IMR-90 (cell line): ENCODE measurements at regions not wholly inside any gene's neighbourhood (a gene's known extent, or its start where the extent isn't known, plus 50 kb on each side); places are given as distances from the start of the nearest gene placed in this dataset.

Experiments
- ATAC-seq: fragments of 200-7000 bp; cut with Tn5 transposase; 2 replicates; pipeline ENCODE4 v1.9.1; 2020; ENCODE audit warnings: low read depth, mild to moderate bottlenecking, moderate library complexity
- BruUV-seq: library from RNA; stranded (reverse); fragments of 400-500 nt; replicated peaks from 2 replicates; lab custom pipeline; 2021; lab: Mats Ljungman, UMichigan
- CTCF ChIA-PET: fragments of 300-600 bp; formaldehyde crosslinking; extraction: SDS; loops from one replicate; lab custom pipeline; 2021; ENCODE audit warnings: antibody characterized with exemption; lab: Yijun Ruan, JAX
- POLR2A ChIA-PET: fragments of 300-600 bp; sonication (Branson Sonifier 250); formaldehyde crosslinking; loops from one replicate; lab custom pipeline; 2022; ENCODE audit warnings: antibody characterized with exemption; ENCODE audit not compliant: unreplicated experiment; lab: Charles Lee
- DNase-seq: peaks from one replicate; pipeline ENCODE4 v3.0.0; 2013
- H2AFZ ChIP-seq: replicated peaks from 2 replicates; pipeline ENCODE3; 2013; ENCODE audit warnings: low read length, mild to moderate bottlenecking; ENCODE audit not compliant: poor library complexity
- H2AK5ac ChIP-seq: 2 replicates; pipeline ENCODE4 v1.6.1; 2013; ENCODE audit warnings: low read depth, low read length, inconsistent platforms
- H2AK9ac ChIP-seq: replicated peaks from 2 replicates; pipeline ENCODE3; 2013; ENCODE audit warnings: mild to moderate bottlenecking, low read depth, low read length, moderate library complexity; ENCODE audit not compliant: poor library complexity
- H2BK120ac ChIP-seq: 2 replicates; pipeline ENCODE4 v1.6.1; 2013; ENCODE audit warnings: low read depth, low read length, inconsistent platforms
- H2BK15ac ChIP-seq: 3 replicates; pipeline ENCODE4 v1.6.1; 2013; ENCODE audit warnings: low read depth, low read length, inconsistent platforms
- H2BK20ac ChIP-seq: 2 replicates; pipeline ENCODE4 v1.6.1; 2013; ENCODE audit warnings: low read depth, mild to moderate bottlenecking, inconsistent platforms, low read length, moderate library complexity
- H2BK5ac ChIP-seq: 2 replicates; pipeline ENCODE4 v1.6.1; 2013; ENCODE audit warnings: mild to moderate bottlenecking, low read depth, low read length, inconsistent platforms; ENCODE audit not compliant: poor library complexity, severe bottlenecking
- H3K14ac ChIP-seq: replicated peaks from 2 replicates; pipeline ENCODE4 v1.6.1; 2013; ENCODE audit warnings: low read depth, low read length, inconsistent platforms
- H3K18ac ChIP-seq: 2 replicates; pipeline ENCODE4 v1.6.1; 2013; ENCODE audit warnings: low read depth, low read length, control low read depth
- H3K23ac ChIP-seq: 2 replicates; pipeline ENCODE4 v1.6.1; 2013; ENCODE audit warnings: low read depth, low read length, inconsistent platforms
- H3K27ac ChIP-seq: 2 replicates; pipeline ENCODE4 v1.5.1; 2013; ENCODE audit warnings: mild to moderate bottlenecking, control low read depth, low read length; ENCODE audit not compliant: insufficient read depth
- H3K27me3 ChIP-seq: 2 replicates; pipeline ENCODE4 v1.6.1; 2013; ENCODE audit warnings: low read length; ENCODE audit not compliant: control insufficient read depth, insufficient read depth
- H3K36me3 ChIP-seq: 2 replicates; pipeline ENCODE4 v1.6.1; 2013; ENCODE audit warnings: low read length, mixed read lengths; ENCODE audit not compliant: control insufficient read depth, insufficient read depth
- H3K4ac ChIP-seq: 2 replicates; pipeline ENCODE4 v1.6.1; 2013; ENCODE audit warnings: low read depth, low read length, inconsistent platforms
- H3K4me1 ChIP-seq: 2 replicates; pipeline ENCODE4 v1.6.1; 2013; ENCODE audit warnings: low read length, mixed read lengths; ENCODE audit not compliant: control insufficient read depth, insufficient read depth
- H3K4me2 ChIP-seq: 2 replicates; pipeline ENCODE4 v1.6.1; 2013; ENCODE audit warnings: low read depth, mild to moderate bottlenecking, control low read depth, low read length, moderate library complexity
- H3K4me3 ChIP-seq: 2 replicates; pipeline ENCODE4 v1.5.1; 2013; ENCODE audit warnings: low read depth, mild to moderate bottlenecking, control low read depth, low read length, moderate library complexity; ENCODE audit not compliant: insufficient read depth
- H3K56ac ChIP-seq: 2 replicates; pipeline ENCODE4 v1.6.1; 2013; ENCODE audit warnings: low read length, inconsistent platforms; ENCODE audit not compliant: insufficient read depth; ENCODE audit errors: extremely low read depth
- H3K79me1 ChIP-seq, 2 experiments: 2 replicates each; pipeline ENCODE4 v1.6.1; 2013; ENCODE audit warnings: low read length in 2 of 2, inconsistent platforms in 1 of 2, low read depth in 1 of 2
- H3K9ac ChIP-seq: 2 replicates; pipeline ENCODE4 v1.6.1; 2013; ENCODE audit warnings: low read depth, low read length, control low read depth
- H3K9me1 ChIP-seq: 2 replicates; pipeline ENCODE4 v1.6.1; 2013; ENCODE audit warnings: low read length, inconsistent platforms; ENCODE audit not compliant: insufficient read depth
- H3K9me3 ChIP-seq: 2 replicates; pipeline ENCODE4 v1.6.1; 2013; ENCODE audit warnings: low read length; ENCODE audit not compliant: control insufficient read depth, insufficient read depth
- H4K20me1 ChIP-seq: 2 replicates; pipeline ENCODE4 v1.6.1; 2013; ENCODE audit warnings: low read length, inconsistent platforms; ENCODE audit not compliant: insufficient read depth
- H4K5ac ChIP-seq: 2 replicates; pipeline ENCODE4 v1.6.1; 2013; ENCODE audit warnings: mild to moderate bottlenecking, low read depth, low read length, control low read depth
- H4K8ac ChIP-seq, 2 experiments: 2 replicates each; pipeline ENCODE4 v1.6.1; 2013; ENCODE audit warnings: low read depth in 2 of 2, low read length in 2 of 2, control low read depth in 1 of 2, inconsistent platforms in 1 of 2
- H4K91ac ChIP-seq: 2 replicates; pipeline ENCODE4 v1.6.1; 2013; ENCODE audit warnings: low read depth, low read length, inconsistent platforms; ENCODE audit not compliant: insufficient read depth
- CHD1 ChIP-seq: IDR thresholded peaks from 2 replicates; pipeline ENCODE4 v1.6.1; 2012; ENCODE audit warnings: low read depth, low read length, improper control_type of control experiment
- POLR2A ChIP-seq: IDR thresholded peaks from 2 replicates; pipeline ENCODE4 v1.6.1; 2012; ENCODE audit warnings: mild to moderate bottlenecking, low read depth, low read length
- RAD21 ChIP-seq: IDR thresholded peaks from 2 replicates; pipeline ENCODE4 v1.6.1; 2012; ENCODE audit warnings: low read length, improper control_type of control experiment
- SMC3 ChIP-seq: fragments of 150-350 bp; IDR thresholded peaks from 2 replicates; pipeline ENCODE4 v1.6.1; 2016; ENCODE audit warnings: low read depth, mild to moderate bottlenecking, antibody characterized with exemption, low read length, moderate library complexity
- WGBS, 2 experiments: methylation state at CpG; one replicate each; pipeline versions ENCODE4 v1.1.5 to v1.1.7; 2013; ENCODE audit warnings: missing lambda C conversion rate in 2 of 2; ENCODE audit not compliant: insufficient read length in 1 of 2; ENCODE audit errors: extremely low coverage in 2 of 2; 5-methylcytosine and 5-hydroxymethylcytosine counted together
- dilution Hi-C: fragments of 300-500 bp; cut with HindIII; formaldehyde crosslinking; loops from one replicate; pipeline ENCODE4 v1.14.3; 2018; ENCODE audit warnings: low sequenced_read_pairs; ENCODE audit not compliant: unreplicated experiment
- in situ Hi-C: fragments of 300-500 bp; cut with MboI; formaldehyde crosslinking; loops from 3 replicates; pipeline ENCODE4 v1.14.3; 2019; ENCODE audit warnings: low sequenced_read_pairs, inconsistent platforms, mixed read lengths
- intact Hi-C: fragments of 100-400 bp; cut with micrococcal nuclease; formaldehyde crosslinking; loops from 2 replicates; pipeline ENCODE4 v1.10.0; 2022
- TF ChIP-seq, protein P1 (sequence below): fragments of 150-350 bp; IDR thresholded peaks from 2 replicates; pipeline ENCODE4 v1.6.1; 2016; ENCODE audit warnings: low read depth, mild to moderate bottlenecking, low read length, moderate library complexity, borderline replicate concordance

GRCh38 chr6:26197933-26198721, 110.9 kb downstream of the HFE start:
- H2AK9ac ChIP-seq = no peak overlapping the region
- DNase-seq (peak; percentile 27), ATAC-seq (no peak)
- H3K4me1 ChIP-seq = no peaks in the 10 kb centered on the region; the same call in 1 of the 2 replicates
- peaks cover 12% of the 10 kb centered on the region for H4K20me1 ChIP-seq
- peak overlapping the region; percentile 55 for H3K4me3 ChIP-seq
- H3K36me3 ChIP-seq = no peaks in the 10 kb centered on the region
- no peak for TF ChIP-seq SMC3
- peak; percentile 50; the same call in 1 of the 2 replicates for TF ChIP-seq POLR2A
- TF ChIP-seq CHD1 = 0 out of 2 replicates have a peak, but pooled peaks have one; percentile 61
- TF ChIP-seq, protein P1, sequence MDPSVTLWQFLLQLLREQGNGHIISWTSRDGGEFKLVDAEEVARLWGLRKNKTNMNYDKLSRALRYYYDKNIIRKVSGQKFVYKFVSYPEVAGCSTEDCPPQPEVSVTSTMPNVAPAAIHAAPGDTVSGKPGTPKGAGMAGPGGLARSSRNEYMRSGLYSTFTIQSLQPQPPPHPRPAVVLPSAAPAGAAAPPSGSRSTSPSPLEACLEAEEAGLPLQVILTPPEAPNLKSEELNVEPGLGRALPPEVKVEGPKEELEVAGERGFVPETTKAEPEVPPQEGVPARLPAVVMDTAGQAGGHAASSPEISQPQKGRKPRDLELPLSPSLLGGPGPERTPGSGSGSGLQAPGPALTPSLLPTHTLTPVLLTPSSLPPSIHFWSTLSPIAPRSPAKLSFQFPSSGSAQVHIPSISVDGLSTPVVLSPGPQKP = no peak
- TF ChIP-seq RAD21 = no peak
- ChIA-PET CTCF (interaction anchor here (0.6 to 1.7 kb wide), 5 partner anchors 10 to 180 kb away, joined by 3 to 10 read pairs (median 5); a partner anchor contains a TSS), POLR2A (interaction anchor here (0.5 to 6.5 kb wide), 11 partner anchors 10 to 1674 kb away, joined by 3 to 50 read pairs (median 6); a partner anchor contains a TSS)
- H2AFZ ChIP-seq = no peak overlapping the region
- peaks cover 0 to 6% of the 10 kb centered on the region in 2 experiments; a peak in 1 of 4 replicates for H3K79me1 ChIP-seq
- dilution Hi-C loops = no loop called here
- no peaks in the 10 kb centered on the region for H3K27me3 ChIP-seq
- H3K4ac ChIP-seq = no peak overlapping the region
- H2BK20ac ChIP-seq = no peak overlapping the region
- no peak overlapping the region for H3K23ac ChIP-seq
- peak overlapping the region; percentile 81 for H3K4me2 ChIP-seq
- peak overlapping the region; percentile 66; the same call in 1 of the 2 replicates for H3K56ac ChIP-seq
- H2BK120ac ChIP-seq = no peak overlapping the region
- intact Hi-C loops = loop anchor here (1.0 to 5.0 kb wide), 4 partner anchors 39 to 934 kb away; a partner anchor contains a TSS
- peak overlapping the region; percentile 81 for H3K27ac ChIP-seq
- in situ Hi-C loops = loop anchor here (25.0 kb wide), 1 partner anchor 939 kb away; a partner anchor contains a TSS
- H3K18ac ChIP-seq = no peak overlapping the region
- no peak overlapping the region for H4K8ac ChIP-seq
- no CpG with 5 or more reads among the region's 26 CpGs for WGBS, 2 experiments
- no peak overlapping the region; the same call in 1 of the 2 replicates for H4K91ac ChIP-seq
- no peaks in the 10 kb centered on the region for H3K9me1 ChIP-seq
- peak overlapping the region; percentile 88 for H3K9ac ChIP-seq
- peak overlapping the region; percentile 79 for H2BK5ac ChIP-seq
- no peaks in the 10 kb centered on the region for H3K9me3 ChIP-seq
- no peak overlapping the region for H2BK15ac ChIP-seq
- no TSS peak for BruUV-seq
- H3K14ac ChIP-seq = no peak overlapping the region
- no peak overlapping the region for H4K5ac ChIP-seq
- no peak overlapping the region for H2AK5ac ChIP-seq
